GM12892 (cell line): ENCODE measurements at regions not wholly inside any gene's neighbourhood (a gene's known extent, or its start where the extent isn't known, plus 50 kb on each side); places are given as distances from the start of the nearest gene placed in this dataset.

Experiments
- POLR2A ChIP-seq: IDR thresholded peaks from 2 replicates; pipeline ENCODE4 v1.6.1; 2011; ENCODE audit warnings: low read depth, low read length, control low read depth
- POLR2AphosphoS5 ChIP-seq: IDR thresholded peaks from 2 replicates; pipeline ENCODE4 v1.6.1; 2011; ENCODE audit warnings: low read depth, low read length, control low read depth

- TF ChIP-seq POLR2A (no peak), POLR2AphosphoS5 (no peak)
Observed at GRCh38 chr16:82405736-82406135, 221.0 kb upstream of the CDH13 start.
